GM12878 (cell line): ENCODE measurements at regions not wholly inside any gene's neighbourhood (a gene's known extent, or its start where the extent isn't known, plus 50 kb on each side); places are given as distances from the start of the nearest gene placed in this dataset.

Experiments used
- ATAC-seq: fragments of 200-7000 bp; cut with Tn5 transposase; 3 replicates; pipeline ENCODE4 v1.9.1; 2020; ENCODE audit warnings: mild to moderate bottlenecking, moderate library complexity
- BruUV-seq: library from RNA; stranded (reverse); fragments of 400-500 nt; replicated peaks from 2 replicates; lab custom pipeline; 2021; lab: Mats Ljungman, UMichigan
- CTCF ChIA-PET: fragments of 300-600 bp; sonication (Branson Sonifier 250); formaldehyde crosslinking; extraction: SDS; loops from one replicate; lab custom pipeline; 2021; ENCODE audit warnings: inconsistent platforms; lab: Yijun Ruan, JAX
- POLR2A ChIA-PET: fragments of 350-600 bp; formaldehyde crosslinking; extraction: SDS; loops from one replicate; lab custom pipeline; 2021; ENCODE audit warnings: inconsistent platforms; lab: Charles Lee
- RAD21 ChIA-PET: fragments of 300-600 bp; sonication (Branson Sonifier 250); formaldehyde crosslinking; loops from one replicate; lab custom pipeline; 2023; ENCODE audit warnings: antibody characterized with exemption; ENCODE audit not compliant: unreplicated experiment; lab: Charles Lee
- SMC1A ChIA-PET: fragments of 300-600 bp; sonication (Branson Sonifier 250); formaldehyde crosslinking; loops from one replicate; lab custom pipeline; 2023; ENCODE audit not compliant: unreplicated experiment, uncharacterized antibody; lab: Charles Lee
- DNase-seq: peaks from one replicate; pipeline ENCODE4 v3.0.0-alpha.2; 2011; ENCODE audit warnings: low read depth, low spot score
- FAIRE-seq: peaks from 3 replicates; lab custom pipeline; 2011; peaks lifted over from hg19 to GRCh38; lab: Jason Lieb, UNC
- H2AFZ ChIP-seq: 2 replicates; pipeline ENCODE4 v1.6.0; 2011; ENCODE audit warnings: low read depth, low read length, control low read depth; ENCODE audit not compliant: control insufficient read depth
- H3K27ac ChIP-seq: 2 replicates; pipeline ENCODE4 v1.5.1; 2011; ENCODE audit warnings: control low read depth; ENCODE audit not compliant: control insufficient read depth, insufficient read depth
- H3K27me3 ChIP-seq, 2 experiments: replicated peaks in 1 of 2; 2 replicates each; pipeline versions ENCODE4 v1.6.0 to v1.6.1; 2011; ENCODE audit warnings: low read length in 1 of 2; ENCODE audit not compliant: control insufficient read depth in 2 of 2, insufficient read depth in 2 of 2
- H3K36me3 ChIP-seq, 2 experiments: 2 replicates each; pipeline ENCODE4 v1.5.1; 2011; ENCODE audit warnings: low read length in 1 of 2; ENCODE audit not compliant: control insufficient read depth in 2 of 2, insufficient read depth in 2 of 2
- H3K4me1 ChIP-seq: 2 replicates; pipeline ENCODE4 v1.6.1; 2011; ENCODE audit warnings: mild to moderate bottlenecking, low read length, moderate library complexity, mixed read lengths; ENCODE audit not compliant: control insufficient read depth, insufficient read depth
- H3K4me2 ChIP-seq: 2 replicates; pipeline ENCODE4 v1.6.0; 2011; ENCODE audit warnings: control low read depth; ENCODE audit not compliant: control insufficient read depth, insufficient read depth
- H3K4me3 ChIP-seq: fragments of 200-600 bp; sonication (generic); 2 replicates; pipeline ENCODE4 v1.5.1; 2016
- H3K79me2 ChIP-seq: 2 replicates; pipeline ENCODE4 v1.6.0; 2011; ENCODE audit warnings: low read length; ENCODE audit not compliant: control insufficient read depth, insufficient read depth
- H3K9ac ChIP-seq: 2 replicates; pipeline ENCODE4 v1.8.0; 2011; ENCODE audit warnings: low read length, control low read depth, mixed read lengths; ENCODE audit not compliant: control insufficient read depth, insufficient read depth
- H3K9me3 ChIP-seq: replicated peaks from 3 replicates; pipeline ENCODE4 v1.5.1; 2011; ENCODE audit warnings: mild to moderate bottlenecking, low read length; ENCODE audit not compliant: control insufficient read depth, insufficient read depth
- H4K20me1 ChIP-seq: 2 replicates; pipeline ENCODE4 v1.6.0; 2011; ENCODE audit not compliant: control insufficient read depth, insufficient read depth
- ASH2L ChIP-seq: fragments of 300-600, 200-600 bp; sonication (generic); IDR thresholded peaks from 2 replicates; pipeline ENCODE4 v1.6.1; 2017; ENCODE audit warnings: low read depth, mild to moderate bottlenecking, borderline replicate concordance
- ATF7 ChIP-seq: fragments of 450-650 bp; IDR thresholded peaks from 2 replicates; pipeline ENCODE4 v1.6.1; 2016; ENCODE audit warnings: low read depth, mild to moderate bottlenecking
- BCL3 ChIP-seq: IDR thresholded peaks from 2 replicates; pipeline ENCODE4 v1.6.1; 2011; ENCODE audit warnings: borderline replicate concordance, low read depth, mild to moderate bottlenecking, moderate library complexity, low read length; ENCODE audit not compliant: insufficient read depth, poor library complexity, severe bottlenecking
- KAT2A ChIP-seq: conservative IDR thresholded peaks from 2 replicates; pipeline ENCODE4 v1.6.1; 2011; ENCODE audit warnings: low read depth, low read length; ENCODE audit not compliant: control insufficient read depth
- NR2F1 ChIP-seq: fragments of 450-650 bp; conservative IDR thresholded peaks from 2 replicates; pipeline ENCODE4 v1.6.1; 2017; ENCODE audit warnings: mild to moderate bottlenecking
- PML ChIP-seq: IDR thresholded peaks from 2 replicates; pipeline ENCODE4 v1.6.1; 2012; ENCODE audit warnings: low read length, inconsistent platforms
- POLR2A ChIP-seq: IDR thresholded peaks from 2 replicates; pipeline ENCODE4 v1.6.1; 2011; ENCODE audit warnings: low read depth, mild to moderate bottlenecking, low read length
- POLR2AphosphoS2 ChIP-seq: IDR thresholded peaks from 2 replicates; pipeline ENCODE4 v1.6.1; 2011; ENCODE audit warnings: low read depth, mild to moderate bottlenecking, low read length, improper control_type of control experiment, moderate library complexity
- POU2F2 ChIP-seq: IDR thresholded peaks from 3 replicates; pipeline ENCODE4 v1.6.1; 2011; ENCODE audit warnings: low read depth, mild to moderate bottlenecking, low read length, borderline replicate concordance
- SMAD1 ChIP-seq: fragments of 450-650 bp; IDR thresholded peaks from 2 replicates; pipeline ENCODE4 v1.6.1; 2018; ENCODE audit warnings: mild to moderate bottlenecking, low read depth; ENCODE audit not compliant: partially characterized antibody
- WRNIP1 ChIP-seq: IDR thresholded peaks from 2 replicates; pipeline ENCODE4 v1.6.1; 2011; ENCODE audit warnings: low read depth, low read length, improper control_type of control experiment, borderline replicate concordance
- YBX1 ChIP-seq: fragments of 450-650 bp; IDR thresholded peaks from 2 replicates; pipeline ENCODE4 v1.6.1; 2016; ENCODE audit warnings: antibody characterized with exemption
- ZBED1 ChIP-seq: IDR thresholded peaks from 2 replicates; pipeline ENCODE4 v1.6.1; 2016; ENCODE audit warnings: borderline replicate concordance
- ZNF24 ChIP-seq: fragments of 450-650 bp; IDR thresholded peaks from 2 replicates; pipeline ENCODE4 v1.6.1; 2017; ENCODE audit warnings: antibody characterized with exemption, mild to moderate bottlenecking
- ZNF274 ChIP-seq: IDR thresholded peaks from one replicate; pipeline ENCODE4 v1.8.0; 2011; ENCODE audit not compliant: insufficient read length, insufficient read depth
- WGBS: methylation state at CpG from one replicate; pipeline ENCODE4 v1.1.6; 2016; ENCODE audit warnings: low lambda C conversion rate; ENCODE audit not compliant: insufficient replicate concordance, insufficient coverage; ENCODE audit errors: missing lambda C conversion rate; 5-methylcytosine and 5-hydroxymethylcytosine counted together
- in situ Hi-C: fragments of 300-500 bp; cut with MboI; formaldehyde crosslinking; loops from 9 replicates; pipeline ENCODE4 v1.14.3; 2018; ENCODE audit warnings: mixed read lengths
- intact Hi-C: fragments of 100-400 bp; cut with micrococcal nuclease; formaldehyde crosslinking; loops from one replicate; pipeline ENCODE4 v1.14.2; 2022; ENCODE audit not compliant: unreplicated experiment
- TF ChIP-seq, protein P1 (sequence below): fragments of 450-650 bp; IDR thresholded peaks from 2 replicates; pipeline ENCODE4 v1.6.1; 2017; ENCODE audit warnings: antibody characterized with exemption, mild to moderate bottlenecking, moderate library complexity

- SMC1A ChIA-PET, result interaction anchor here (1.3 kb wide), 1 partner anchor 11 kb away, joined by 4 read pairs; no protein-coding TSS in a partner anchor
- H2AFZ ChIP-seq, result no peak overlapping the region
- H3K4me1 ChIP-seq, result no peaks in the 10 kb centered on the region
- POLR2A ChIA-PET, result no interaction called here
- FAIRE-seq, result no peak
- no peak for DNase-seq
- H3K79me2 ChIP-seq, result no peaks in the 10 kb centered on the region
- intact Hi-C loops, result no loop called here
- no TSS peak for BruUV-seq
- no peak overlapping the region for H3K4me3 ChIP-seq
- no peaks in the 10 kb centered on the region for H3K36me3 ChIP-seq
- 0% methylated on average over 2 of the region's 2 CpGs for WGBS
- in situ Hi-C loops, result no loop called here
- 0 out of 2 replicates have a peak, but pooled peaks have one; percentile 27 for TF ChIP-seq ATF7
- no peak for TF ChIP-seq ZNF274
- ATAC-seq, result no peak
- no peaks in the 10 kb centered on the region for H4K20me1 ChIP-seq
- H3K27me3 ChIP-seq, result no peaks in the 10 kb centered on the region
- RAD21 ChIA-PET, result no interaction called here
- H3K9ac ChIP-seq, result no peak overlapping the region
- no peak overlapping the region for H3K27ac ChIP-seq
- no peak overlapping the region for H3K4me2 ChIP-seq
- no peaks in the 10 kb centered on the region for H3K9me3 ChIP-seq
- CTCF ChIA-PET, result no interaction called here
Observed at GRCh38 chr14:53758141-53758540, 198.5 kb downstream of the BMP4 start.

DNA sequence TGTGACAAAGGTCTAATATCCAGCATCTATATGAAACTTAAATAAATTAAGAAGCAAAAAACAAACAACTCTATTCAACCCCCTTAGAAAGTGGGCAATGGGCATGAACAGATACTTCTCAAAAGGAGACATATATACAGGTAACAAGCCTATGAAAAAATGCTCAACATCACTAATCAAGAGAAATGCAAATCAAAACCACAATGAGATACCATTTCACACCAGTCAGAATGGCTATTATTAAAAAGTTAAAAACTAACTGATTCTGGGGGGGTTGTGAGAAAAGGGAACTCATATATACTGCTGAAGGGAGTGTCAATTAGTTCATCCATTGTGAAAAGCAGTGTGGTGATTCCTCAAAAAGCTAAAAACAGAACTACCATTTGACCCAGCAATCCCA lies 198.9 kb downstream of the BMP4 start:
- ChIA-PET CTCF (no interaction called here), POLR2A (no interaction called here), RAD21 (interaction anchor here (1.1 kb wide), 1 partner anchor 56 kb away, joined by 3 read pairs; no protein-coding TSS in a partner anchor), SMC1A (interaction anchor here (1.3 kb wide), 1 partner anchor 11 kb away, joined by 4 read pairs; no protein-coding TSS in a partner anchor)
- intact Hi-C loops (no loop called here), in situ Hi-C loops (no loop called here)
- DNase-seq (no peak), ATAC-seq (no peak; the same call in 2 of the 3 replicates), FAIRE-seq (no peak)
- H3K9ac ChIP-seq, result no peak overlapping the region
- no peak overlapping the region for H2AFZ ChIP-seq
- no peaks in the 10 kb centered on the region for H3K4me1 ChIP-seq
- H3K27me3 ChIP-seq, result no peaks in the 10 kb centered on the region
- no TSS peak for BruUV-seq
- no peaks in the 10 kb centered on the region for H4K20me1 ChIP-seq
- no peak overlapping the region for H3K4me2 ChIP-seq
- H3K27ac ChIP-seq, result no peak overlapping the region
- no peaks in the 10 kb centered on the region for H3K9me3 ChIP-seq
- H3K79me2 ChIP-seq, result no peaks in the 10 kb centered on the region
- no peak overlapping the region for H3K4me3 ChIP-seq
- H3K36me3 ChIP-seq, result no peaks in the 10 kb centered on the region
- TF ChIP-seq KAT2A (no peak), BCL3 (no peak), WRNIP1 (no peak), SMAD1 (no peak), NR2F1 (no peak), PML (no peak), ZNF24 (no peak), POLR2AphosphoS2 (no peak), POU2F2 (no peak), YBX1 (no peak), POLR2A (no peak), ZBED1 (no peak), ASH2L (no peak)
- TF ChIP-seq, protein P1, sequence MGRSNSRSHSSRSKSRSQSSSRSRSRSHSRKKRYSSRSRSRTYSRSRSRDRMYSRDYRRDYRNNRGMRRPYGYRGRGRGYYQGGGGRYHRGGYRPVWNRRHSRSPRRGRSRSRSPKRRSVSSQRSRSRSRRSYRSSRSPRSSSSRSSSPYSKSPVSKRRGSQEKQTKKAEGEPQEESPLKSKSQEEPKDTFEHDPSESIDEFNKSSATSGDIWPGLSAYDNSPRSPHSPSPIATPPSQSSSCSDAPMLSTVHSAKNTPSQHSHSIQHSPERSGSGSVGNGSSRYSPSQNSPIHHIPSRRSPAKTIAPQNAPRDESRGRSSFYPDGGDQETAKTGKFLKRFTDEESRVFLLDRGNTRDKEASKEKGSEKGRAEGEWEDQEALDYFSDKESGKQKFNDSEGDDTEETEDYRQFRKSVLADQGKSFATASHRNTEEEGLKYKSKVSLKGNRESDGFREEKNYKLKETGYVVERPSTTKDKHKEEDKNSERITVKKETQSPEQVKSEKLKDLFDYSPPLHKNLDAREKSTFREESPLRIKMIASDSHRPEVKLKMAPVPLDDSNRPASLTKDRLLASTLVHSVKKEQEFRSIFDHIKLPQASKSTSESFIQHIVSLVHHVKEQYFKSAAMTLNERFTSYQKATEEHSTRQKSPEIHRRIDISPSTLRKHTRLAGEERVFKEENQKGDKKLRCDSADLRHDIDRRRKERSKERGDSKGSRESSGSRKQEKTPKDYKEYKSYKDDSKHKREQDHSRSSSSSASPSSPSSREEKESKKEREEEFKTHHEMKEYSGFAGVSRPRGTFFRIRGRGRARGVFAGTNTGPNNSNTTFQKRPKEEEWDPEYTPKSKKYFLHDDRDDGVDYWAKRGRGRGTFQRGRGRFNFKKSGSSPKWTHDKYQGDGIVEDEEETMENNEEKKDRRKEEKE, result no peak
